Suprapubic skin (tissue), 4 donors: ENCODE measurements at regions not wholly inside any gene's neighbourhood (a gene's known extent, or its start where the extent isn't known, plus 50 kb on each side); places are given as distances from the start of the nearest gene placed in this dataset.

Experiments
- POLR2A ChIP-seq, 2 donors: fragments of 450-650 bp; IDR thresholded peaks; one replicate each; pipeline ENCODE4 v1.6.1; 2017; ENCODE audit warnings: antibody characterized with exemption in 2 of 2, mild to moderate bottlenecking in 2 of 2, moderate library complexity in 2 of 2
- POLR2AphosphoS5 ChIP-seq, 3 donors: sonication (generic); formaldehyde crosslinking; IDR thresholded peaks; one replicate each; pipeline ENCODE4 v1.6.1; 2017; ENCODE audit warnings: antibody characterized with exemption in 3 of 3
- TF ChIP-seq, protein P1 (sequence below), 2 donors: fragments of 200-600 bp in 1 of 2; fragments of 450-650 bp in 1 of 2; sonication (generic) in 1 of 2; IDR thresholded peaks; one replicate each; pipeline ENCODE4 v1.5.1; 2016 to 2019; ENCODE audit warnings: antibody characterized with exemption in 2 of 2, mild to moderate bottlenecking in 1 of 2, moderate library complexity in 1 of 2

DNA sequence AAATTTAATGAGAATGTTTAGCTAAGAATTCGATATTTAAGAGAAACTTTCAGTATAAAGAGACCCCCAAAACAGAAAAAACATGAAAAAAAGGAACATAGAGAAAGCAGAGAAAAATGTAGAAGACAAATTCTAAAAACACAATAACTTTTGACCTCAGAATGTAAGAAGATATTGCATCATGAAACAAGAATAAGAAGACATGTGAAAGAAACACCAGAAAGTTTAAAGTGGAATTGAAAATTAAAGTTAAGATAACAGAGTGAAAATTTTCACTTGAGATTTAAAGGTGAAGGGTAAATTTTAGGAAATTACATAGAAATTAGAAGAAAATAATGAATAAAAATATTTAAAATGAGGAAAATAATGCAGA is 78.2 kb upstream of the FAM3C start:
- TF ChIP-seq POLR2A (IDR thresholded peaks at IDR 0.05) (no peak), POLR2AphosphoS5 (IDR thresholded peaks at IDR 0.05) (no peak)
- TF ChIP-seq, protein P1, sequence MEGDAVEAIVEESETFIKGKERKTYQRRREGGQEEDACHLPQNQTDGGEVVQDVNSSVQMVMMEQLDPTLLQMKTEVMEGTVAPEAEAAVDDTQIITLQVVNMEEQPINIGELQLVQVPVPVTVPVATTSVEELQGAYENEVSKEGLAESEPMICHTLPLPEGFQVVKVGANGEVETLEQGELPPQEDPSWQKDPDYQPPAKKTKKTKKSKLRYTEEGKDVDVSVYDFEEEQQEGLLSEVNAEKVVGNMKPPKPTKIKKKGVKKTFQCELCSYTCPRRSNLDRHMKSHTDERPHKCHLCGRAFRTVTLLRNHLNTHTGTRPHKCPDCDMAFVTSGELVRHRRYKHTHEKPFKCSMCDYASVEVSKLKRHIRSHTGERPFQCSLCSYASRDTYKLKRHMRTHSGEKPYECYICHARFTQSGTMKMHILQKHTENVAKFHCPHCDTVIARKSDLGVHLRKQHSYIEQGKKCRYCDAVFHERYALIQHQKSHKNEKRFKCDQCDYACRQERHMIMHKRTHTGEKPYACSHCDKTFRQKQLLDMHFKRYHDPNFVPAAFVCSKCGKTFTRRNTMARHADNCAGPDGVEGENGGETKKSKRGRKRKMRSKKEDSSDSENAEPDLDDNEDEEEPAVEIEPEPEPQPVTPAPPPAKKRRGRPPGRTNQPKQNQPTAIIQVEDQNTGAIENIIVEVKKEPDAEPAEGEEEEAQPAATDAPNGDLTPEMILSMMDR (IDR thresholded peaks at IDR 0.05) = no peak
